Natural killer cell (primary cell): ENCODE measurements at regions not wholly inside any gene's neighbourhood (a gene's known extent, or its start where the extent isn't known, plus 50 kb on each side); places are given as distances from the start of the nearest gene placed in this dataset.

ENCODE experiments used
- ATAC-seq, 3 donors: fragments of 150-1000 bp in 2 of 3; fragments of 200-7000 bp in 1 of 3; cut with Tn5 transposase; 1 replicate in 1 of 3; 2 replicates in 2 of 3; pipeline ENCODE4 v1.10.0; 2021; ENCODE audit warnings: mild to moderate bottlenecking in 2 of 3, moderate library complexity in 2 of 3
- DNase-seq, 2 donors: peaks; one replicate each; pipeline versions ENCODE4 v3.0.0 to v3.0.0-alpha.2; 2013 to 2021; ENCODE audit warnings: mixed read lengths in 1 of 2
- H3K27ac ChIP-seq: one replicate; pipeline ENCODE4 v1.5.1; 2013; ENCODE audit warnings: mild to moderate bottlenecking, low read length
- H3K27me3 ChIP-seq: one replicate; pipeline ENCODE4 v1.6.1; 2013; ENCODE audit warnings: low read length; ENCODE audit not compliant: control insufficient read depth, insufficient read depth
- H3K36me3 ChIP-seq: one replicate; pipeline ENCODE4 v1.6.1; 2013; ENCODE audit warnings: low read length; ENCODE audit not compliant: control insufficient read depth, insufficient read depth
- H3K4me1 ChIP-seq: one replicate; pipeline ENCODE4 v1.6.1; 2013; ENCODE audit warnings: low read length; ENCODE audit not compliant: control insufficient read depth, insufficient read depth
- H3K4me3 ChIP-seq: one replicate; pipeline ENCODE4 v1.5.1; 2013; ENCODE audit warnings: low read length
- H3K9me3 ChIP-seq: one replicate; pipeline ENCODE4 v1.6.1; 2013; ENCODE audit warnings: low read length; ENCODE audit not compliant: control insufficient read depth, insufficient read depth
- H3K27ac Mint-ChIP-seq, 2 donors: one replicate each; pipeline ENCODE4 v1.8.0; 2022; ENCODE audit warnings: mild to moderate bottlenecking in 2 of 2, mixed read lengths in 2 of 2, moderate library complexity in 1 of 2
- H3K27me3 Mint-ChIP-seq, 2 donors: one replicate each; pipeline ENCODE4 v1.8.0; 2022; ENCODE audit warnings: low read depth in 2 of 2, mixed read lengths in 2 of 2
- H3K36me3 Mint-ChIP-seq: one replicate; pipeline ENCODE4 v1.8.0; 2022; ENCODE audit warnings: mixed read lengths
- H3K4me1 Mint-ChIP-seq, 2 donors: one replicate each; pipeline ENCODE4 v1.8.0; 2022; ENCODE audit warnings: mixed read lengths in 2 of 2
- H3K4me3 Mint-ChIP-seq: one replicate; pipeline ENCODE4 v1.8.0; 2022; ENCODE audit warnings: mild to moderate bottlenecking, moderate library complexity, mixed read lengths
- H3K9me3 Mint-ChIP-seq, 2 donors: one replicate each; pipeline ENCODE4 v1.8.0; 2022; ENCODE audit warnings: mixed read lengths in 2 of 2
- WGBS: methylation state at CpG from one replicate; pipeline ENCODE4 v1.1.7; 2013; ENCODE audit warnings: missing lambda C conversion rate; ENCODE audit not compliant: insufficient coverage; 5-methylcytosine and 5-hydroxymethylcytosine counted together
- intact Hi-C: fragments of 100-400 bp; cut with micrococcal nuclease; formaldehyde crosslinking; loops from one replicate; pipeline ENCODE4 v1.14.2; 2022
- TF ChIP-seq, protein P1 (sequence below): fragments of 200-600 bp; IDR thresholded peaks from one replicate; pipeline ENCODE4 v1.8.0; 2022; ENCODE audit warnings: antibody characterized with exemption

DNA sequence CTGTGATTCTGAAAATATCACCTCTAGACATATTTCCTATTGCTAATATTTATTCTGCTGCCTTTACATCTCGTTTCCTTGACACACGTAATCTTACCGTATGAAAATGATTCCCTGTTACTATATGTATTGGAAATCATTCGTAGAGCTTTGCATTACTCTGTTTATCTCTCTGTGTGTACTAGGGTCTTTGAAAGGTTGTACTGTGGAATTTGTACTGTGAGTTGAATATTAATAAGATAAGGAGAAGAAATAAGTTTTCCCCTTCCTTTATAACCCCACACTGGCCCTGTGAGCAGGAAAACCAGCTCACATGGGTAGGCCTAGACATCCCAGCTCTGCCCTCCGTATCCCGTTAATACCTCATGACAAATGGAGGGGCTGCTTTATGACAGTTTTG, 354.9 kb downstream of the KLF5 start:
- Histone ChIP-seq H3K27ac (no peak overlapping the region), H3K9me3 (no peaks in the 10 kb centered on the region), H3K27me3 (no peaks in the 10 kb centered on the region), H3K4me3 (no peak overlapping the region), H3K36me3 (no peaks in the 10 kb centered on the region), H3K4me1 (no peaks in the 10 kb centered on the region)
- WGBS: 100% methylated on average over 4 of the region's 6 CpGs
- Mint-ChIP-seq H3K4me3 (no peak overlapping the region), H3K27me3 (peaks cover 0 to 10% of the 10 kb centered on the region in 2 donors), H3K4me1 (no peaks in the 10 kb centered on the region), H3K36me3 (no peaks in the 10 kb centered on the region), H3K9me3 (peaks cover 0 to 3% of the 10 kb centered on the region in 2 donors), H3K27ac (no peak overlapping the region)
- TF ChIP-seq, protein P1, sequence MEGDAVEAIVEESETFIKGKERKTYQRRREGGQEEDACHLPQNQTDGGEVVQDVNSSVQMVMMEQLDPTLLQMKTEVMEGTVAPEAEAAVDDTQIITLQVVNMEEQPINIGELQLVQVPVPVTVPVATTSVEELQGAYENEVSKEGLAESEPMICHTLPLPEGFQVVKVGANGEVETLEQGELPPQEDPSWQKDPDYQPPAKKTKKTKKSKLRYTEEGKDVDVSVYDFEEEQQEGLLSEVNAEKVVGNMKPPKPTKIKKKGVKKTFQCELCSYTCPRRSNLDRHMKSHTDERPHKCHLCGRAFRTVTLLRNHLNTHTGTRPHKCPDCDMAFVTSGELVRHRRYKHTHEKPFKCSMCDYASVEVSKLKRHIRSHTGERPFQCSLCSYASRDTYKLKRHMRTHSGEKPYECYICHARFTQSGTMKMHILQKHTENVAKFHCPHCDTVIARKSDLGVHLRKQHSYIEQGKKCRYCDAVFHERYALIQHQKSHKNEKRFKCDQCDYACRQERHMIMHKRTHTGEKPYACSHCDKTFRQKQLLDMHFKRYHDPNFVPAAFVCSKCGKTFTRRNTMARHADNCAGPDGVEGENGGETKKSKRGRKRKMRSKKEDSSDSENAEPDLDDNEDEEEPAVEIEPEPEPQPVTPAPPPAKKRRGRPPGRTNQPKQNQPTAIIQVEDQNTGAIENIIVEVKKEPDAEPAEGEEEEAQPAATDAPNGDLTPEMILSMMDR: no peak
- intact Hi-C loops: no loop called here
- no peak for ATAC-seq
- no peak for DNase-seq

DNA sequence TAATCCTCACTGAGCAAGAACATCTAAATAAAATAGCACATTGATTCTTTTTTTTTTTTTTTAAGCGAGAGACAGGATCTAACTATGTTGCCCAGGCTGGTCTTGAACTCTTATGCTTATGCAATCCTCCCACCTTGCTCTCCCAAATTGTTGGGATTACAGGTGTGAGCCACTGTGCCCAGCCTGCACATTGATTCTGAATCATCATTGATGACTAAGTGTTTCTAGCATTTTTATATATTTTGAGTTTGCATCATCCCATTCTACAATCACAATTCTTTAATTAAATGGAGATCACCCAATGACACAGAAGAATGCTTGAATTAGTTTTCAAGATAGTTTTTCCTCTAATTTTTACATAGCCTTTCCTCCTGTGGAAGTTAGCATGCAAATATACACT, 354.1 kb downstream of the KLF5 start:
- WGBS: 78% methylated on average over 1 of the region's 1 CpG
- no peaks in the 10 kb centered on the region for H3K36me3 ChIP-seq
- H3K4me1 ChIP-seq: no peaks in the 10 kb centered on the region
- no peak for ATAC-seq
- H3K36me3 Mint-ChIP-seq: no peaks in the 10 kb centered on the region
- H3K27ac Mint-ChIP-seq: no peak overlapping the region
- H3K9me3 Mint-ChIP-seq: peaks cover 0 to 3% of the 10 kb centered on the region in 2 donors
- no peak overlapping the region for H3K4me3 ChIP-seq
- no peak for DNase-seq
- H3K4me1 Mint-ChIP-seq: no peaks in the 10 kb centered on the region
- intact Hi-C loops: no loop called here
- no peaks in the 10 kb centered on the region for H3K9me3 ChIP-seq
- H3K27ac ChIP-seq: no peak overlapping the region
- TF ChIP-seq, protein P1: no peak
- no peak overlapping the region for H3K4me3 Mint-ChIP-seq
- H3K27me3 ChIP-seq: no peaks in the 10 kb centered on the region
- H3K27me3 Mint-ChIP-seq: peaks cover 0 to 10% of the 10 kb centered on the region in 2 donors

DNA sequence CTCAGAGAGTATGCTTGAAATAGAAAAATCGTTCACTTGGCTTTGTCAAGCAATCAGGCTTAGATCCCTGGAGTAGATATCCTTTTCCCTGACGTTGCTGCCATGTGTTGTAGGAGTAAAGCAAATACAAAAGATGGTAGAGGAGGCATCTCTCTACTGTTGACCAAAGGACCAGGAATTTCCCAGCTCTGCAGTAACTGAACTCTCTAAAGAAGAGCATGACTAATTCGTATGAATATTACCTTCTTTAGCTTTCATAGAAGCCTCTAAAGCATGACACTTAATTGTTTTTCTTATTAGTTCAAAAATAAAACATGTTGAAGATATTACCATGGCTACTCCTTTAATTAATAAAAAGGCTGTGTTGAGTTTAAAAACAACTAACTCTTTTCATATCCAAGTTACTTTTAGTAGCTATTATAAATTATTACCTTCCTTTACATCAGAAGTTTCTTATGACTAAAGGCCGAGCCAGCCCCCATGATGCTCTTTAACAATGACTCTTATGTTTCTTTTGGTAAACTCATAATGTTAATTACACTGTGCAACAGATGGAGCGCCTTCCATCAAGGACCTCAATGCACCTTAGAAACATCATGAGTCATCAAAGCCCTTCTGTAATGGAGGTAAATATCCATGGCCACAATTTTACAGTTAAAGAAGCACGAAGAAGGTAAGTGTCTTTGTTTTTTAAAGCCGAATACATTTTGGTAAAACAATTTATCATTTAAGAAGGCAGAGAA, 352.4 kb downstream of the KLF5 start:
- H3K36me3 ChIP-seq: no peaks in the 10 kb centered on the region
- H3K9me3 ChIP-seq: no peaks in the 10 kb centered on the region
- 77% methylated on average over 6 of the region's 7 CpGs for WGBS
- no peak overlapping the region for H3K27ac Mint-ChIP-seq
- DNase-seq (no peak), ATAC-seq (no peak)
- H3K36me3 Mint-ChIP-seq: no peaks in the 10 kb centered on the region
- peaks cover 0 to 2% of the 10 kb centered on the region in 2 donors for H3K27me3 Mint-ChIP-seq
- intact Hi-C loops: no loop called here
- no peak overlapping the region for H3K27ac ChIP-seq
- H3K4me3 ChIP-seq: no peak overlapping the region
- H3K9me3 Mint-ChIP-seq: peaks cover 0 to 3% of the 10 kb centered on the region in 2 donors
- no peaks in the 10 kb centered on the region for H3K4me1 ChIP-seq
- TF ChIP-seq, protein P1: no peak
- H3K4me3 Mint-ChIP-seq: no peak overlapping the region
- no peaks in the 10 kb centered on the region for H3K27me3 ChIP-seq
- H3K4me1 Mint-ChIP-seq: no peaks in the 10 kb centered on the region

DNA sequence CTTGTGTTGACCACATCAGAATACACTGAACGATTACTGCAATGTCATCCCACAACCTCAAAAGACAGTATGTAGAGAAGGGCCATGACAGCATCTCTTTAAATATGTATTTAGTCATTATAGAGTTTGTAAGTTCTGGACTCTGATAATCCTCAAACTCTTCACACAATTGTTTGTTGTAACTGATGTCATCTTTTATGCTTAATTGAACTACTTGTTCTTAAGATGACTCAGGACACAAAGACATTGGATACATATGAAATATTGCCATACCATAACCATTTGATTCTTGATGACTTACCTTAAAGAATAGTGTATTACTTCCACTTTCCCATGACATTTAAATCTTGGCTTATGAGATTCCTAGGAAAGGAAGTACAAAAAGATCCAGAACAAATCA, 347.6 kb downstream of the KLF5 start:
- H3K27me3 Mint-ChIP-seq: no peaks in the 10 kb centered on the region
- no peaks in the 10 kb centered on the region for H3K36me3 ChIP-seq
- no peak overlapping the region for H3K27ac ChIP-seq
- H3K4me3 Mint-ChIP-seq: no peak overlapping the region
- no CpG with 5 or more reads among the region's 1 CpG for WGBS
- peaks cover 0 to 3% of the 10 kb centered on the region in 2 donors for H3K9me3 Mint-ChIP-seq
- no peaks in the 10 kb centered on the region for H3K36me3 Mint-ChIP-seq
- H3K4me3 ChIP-seq: no peak overlapping the region
- TF ChIP-seq, protein P1: no peak
- no peaks in the 10 kb centered on the region for H3K9me3 ChIP-seq
- intact Hi-C loops: no loop called here
- DNase-seq (no peak), ATAC-seq (no peak)
- no peaks in the 10 kb centered on the region for H3K4me1 ChIP-seq
- H3K27ac Mint-ChIP-seq: no peak overlapping the region
- H3K4me1 Mint-ChIP-seq: no peaks in the 10 kb centered on the region
- H3K27me3 ChIP-seq: no peaks in the 10 kb centered on the region
